Choroid plexus epithelial cell (primary cell): ENCODE measurements at regions not wholly inside any gene's neighbourhood (a gene's known extent, or its start where the extent isn't known, plus 50 kb on each side); places are given as distances from the start of the nearest gene placed in this dataset.

Source experiments
- DNase-seq: peaks from one replicate; pipeline ENCODE4 v3.0.0-alpha.2; 2010; ENCODE audit warnings: low read depth
- H3K4me3 ChIP-seq: 2 replicates; pipeline ENCODE4 v1.5.1; 2011; ENCODE audit warnings: low read depth, mild to moderate bottlenecking, control low read depth, low read length, moderate library complexity
- TF ChIP-seq, protein P1 (sequence below): conservative IDR thresholded peaks from 2 replicates; pipeline ENCODE4 v1.5.1; 2011; ENCODE audit warnings: low read depth, mild to moderate bottlenecking, control low read depth, inconsistent platforms, low read length, moderate library complexity

DNA sequence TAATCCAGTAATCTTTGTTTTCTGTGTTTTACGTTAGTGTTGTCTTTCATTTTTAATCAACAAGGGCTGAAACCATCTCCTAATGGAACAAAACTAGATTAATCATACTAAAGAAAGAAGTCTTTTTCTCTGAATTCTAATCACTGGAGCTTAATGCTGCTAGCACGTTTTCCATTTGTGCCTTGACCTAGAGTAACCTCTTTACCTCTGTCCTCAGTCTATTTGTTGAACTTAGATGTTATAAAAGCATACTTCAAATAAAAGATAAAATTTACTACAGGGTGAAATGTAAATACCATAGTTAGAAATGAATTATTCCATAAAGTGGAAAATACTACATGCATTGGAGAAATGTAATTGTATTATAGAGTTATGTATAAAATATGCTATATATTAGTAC, 207.1 kb downstream of the NKX6-1 start:
- TF ChIP-seq, protein P1, sequence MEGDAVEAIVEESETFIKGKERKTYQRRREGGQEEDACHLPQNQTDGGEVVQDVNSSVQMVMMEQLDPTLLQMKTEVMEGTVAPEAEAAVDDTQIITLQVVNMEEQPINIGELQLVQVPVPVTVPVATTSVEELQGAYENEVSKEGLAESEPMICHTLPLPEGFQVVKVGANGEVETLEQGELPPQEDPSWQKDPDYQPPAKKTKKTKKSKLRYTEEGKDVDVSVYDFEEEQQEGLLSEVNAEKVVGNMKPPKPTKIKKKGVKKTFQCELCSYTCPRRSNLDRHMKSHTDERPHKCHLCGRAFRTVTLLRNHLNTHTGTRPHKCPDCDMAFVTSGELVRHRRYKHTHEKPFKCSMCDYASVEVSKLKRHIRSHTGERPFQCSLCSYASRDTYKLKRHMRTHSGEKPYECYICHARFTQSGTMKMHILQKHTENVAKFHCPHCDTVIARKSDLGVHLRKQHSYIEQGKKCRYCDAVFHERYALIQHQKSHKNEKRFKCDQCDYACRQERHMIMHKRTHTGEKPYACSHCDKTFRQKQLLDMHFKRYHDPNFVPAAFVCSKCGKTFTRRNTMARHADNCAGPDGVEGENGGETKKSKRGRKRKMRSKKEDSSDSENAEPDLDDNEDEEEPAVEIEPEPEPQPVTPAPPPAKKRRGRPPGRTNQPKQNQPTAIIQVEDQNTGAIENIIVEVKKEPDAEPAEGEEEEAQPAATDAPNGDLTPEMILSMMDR: no peak
- H3K4me3 ChIP-seq: no peak overlapping the region
- DNase-seq: no peak

- no peak overlapping the region for H3K4me3 ChIP-seq
- TF ChIP-seq, protein P1: no peak
- DNase-seq: no peak
Observed at GRCh38 chr4:84286048-84286447, 213.0 kb downstream of the NKX6-1 start.

- DNase-seq: peak; percentile 5
- no peak overlapping the region for H3K4me3 ChIP-seq
- TF ChIP-seq, protein P1: no peak
Observed at GRCh38 chr4:84279678-84280077, 219.4 kb downstream of the NKX6-1 start.

DNA sequence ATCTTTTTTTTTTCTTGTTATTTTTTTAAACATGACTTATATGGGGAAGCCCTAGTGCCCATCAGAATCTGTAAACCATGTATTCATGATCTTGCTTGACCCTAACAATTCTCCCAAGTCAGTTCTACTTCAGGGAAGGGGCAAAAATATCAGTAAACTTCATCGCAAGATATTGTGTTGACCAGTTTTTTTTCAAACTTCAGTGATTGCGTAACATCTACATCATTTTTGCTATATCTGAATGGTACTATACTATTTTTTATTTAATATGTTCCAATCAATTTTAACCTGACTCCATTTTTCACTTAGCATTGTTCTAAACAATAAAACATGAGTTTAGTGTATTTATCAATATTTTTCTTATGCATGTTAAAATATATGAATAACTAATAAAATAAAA, 221.2 kb downstream of the NKX6-1 start:
- no peak for DNase-seq
- TF ChIP-seq, protein P1: no peak
- H3K4me3 ChIP-seq: no peak overlapping the region

- H3K4me3 ChIP-seq: no peak overlapping the region
- no peak for DNase-seq
- TF ChIP-seq, protein P1: no peak
Observed at GRCh38 chr4:84276752-84277151, 222.3 kb downstream of the NKX6-1 start.

DNA sequence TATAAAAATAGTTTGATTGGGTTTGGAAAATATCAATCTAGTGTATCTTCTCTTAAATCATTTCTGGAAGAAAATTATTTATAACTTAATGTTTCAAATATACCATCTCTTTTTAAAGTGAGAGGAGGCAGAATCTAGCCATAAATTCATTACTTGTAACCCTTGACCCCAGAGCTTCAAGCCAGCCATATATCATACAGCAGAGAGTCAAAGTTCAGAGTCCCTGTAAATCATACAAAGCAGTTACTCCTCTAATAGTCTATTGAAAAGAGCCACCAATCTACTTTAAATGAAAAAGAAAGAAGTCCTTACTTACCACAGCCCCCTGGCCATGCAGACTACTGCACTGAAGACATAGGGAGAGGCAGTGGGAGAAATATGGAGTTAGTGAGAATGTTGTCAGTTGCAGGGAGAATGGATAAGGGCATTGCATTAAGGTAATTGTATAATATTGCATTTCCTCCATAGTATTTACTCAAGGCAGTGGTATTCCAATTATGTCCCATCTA, 229.5 kb downstream of the NKX6-1 start:
- TF ChIP-seq, protein P1: no peak
- H3K4me3 ChIP-seq: no peak overlapping the region
- DNase-seq: no peak

DNA sequence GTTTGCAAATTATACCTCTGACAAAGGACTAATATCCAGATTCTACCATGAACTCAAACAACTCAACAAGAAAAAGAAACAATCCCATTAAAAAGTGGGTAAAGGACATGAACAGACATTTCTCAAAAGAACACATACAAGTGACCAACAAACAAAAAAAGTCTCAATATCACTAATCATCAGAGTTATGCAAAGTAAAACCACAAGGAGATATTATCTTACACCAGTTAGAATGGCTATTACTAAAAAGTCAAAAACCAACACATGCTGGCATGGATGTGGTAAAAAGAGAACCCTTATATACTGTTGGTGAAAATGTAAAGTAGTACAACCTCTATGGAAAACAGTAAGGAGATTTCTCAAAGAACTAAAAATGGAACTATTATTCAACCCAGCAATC, 234.4 kb downstream of the NKX6-1 start:
- TF ChIP-seq, protein P1: no peak
- DNase-seq: no peak
- H3K4me3 ChIP-seq: no peak overlapping the region
